Neural crest cell (in vitro differentiated cells): ENCODE measurements at regions not wholly inside any gene's neighbourhood (a gene's known extent, or its start where the extent isn't known, plus 50 kb on each side); places are given as distances from the start of the nearest gene placed in this dataset.

Source experiments
- DNase-seq: peaks from one replicate; pipeline ENCODE4 v3.0.0; 2021; ENCODE audit warnings: low read depth, mixed read lengths, low spot score
- H3K27ac Mint-ChIP-seq: one replicate; pipeline ENCODE4 v1.8.0; 2021; ENCODE audit warnings: mild to moderate bottlenecking, mixed read lengths; ENCODE audit not compliant: unreplicated experiment
- H3K27me3 Mint-ChIP-seq: 2 replicates; pipeline ENCODE4 v1.8.0; 2021; ENCODE audit warnings: low read depth, mild to moderate bottlenecking, mixed read lengths
- H3K36me3 Mint-ChIP-seq: 2 replicates; pipeline ENCODE4 v1.8.0; 2021; ENCODE audit warnings: low read depth, mild to moderate bottlenecking, mixed read lengths
- H3K4me1 Mint-ChIP-seq: 2 replicates; pipeline ENCODE4 v1.8.0; 2021; ENCODE audit warnings: mixed read lengths
- H3K4me3 Mint-ChIP-seq: one replicate; pipeline ENCODE4 v1.8.0; 2021; ENCODE audit warnings: mild to moderate bottlenecking, mixed read lengths
- H3K9me3 Mint-ChIP-seq: 2 replicates; pipeline ENCODE4 v1.8.0; 2021; ENCODE audit warnings: mixed read lengths
- TF ChIP-seq, protein P1 (sequence below): fragments of 200-600 bp; sonication (generic); conservative IDR thresholded peaks from 2 replicates; pipeline ENCODE4 v1.5.0; 2021; ENCODE audit warnings: antibody characterized with exemption, mild to moderate bottlenecking

DNA sequence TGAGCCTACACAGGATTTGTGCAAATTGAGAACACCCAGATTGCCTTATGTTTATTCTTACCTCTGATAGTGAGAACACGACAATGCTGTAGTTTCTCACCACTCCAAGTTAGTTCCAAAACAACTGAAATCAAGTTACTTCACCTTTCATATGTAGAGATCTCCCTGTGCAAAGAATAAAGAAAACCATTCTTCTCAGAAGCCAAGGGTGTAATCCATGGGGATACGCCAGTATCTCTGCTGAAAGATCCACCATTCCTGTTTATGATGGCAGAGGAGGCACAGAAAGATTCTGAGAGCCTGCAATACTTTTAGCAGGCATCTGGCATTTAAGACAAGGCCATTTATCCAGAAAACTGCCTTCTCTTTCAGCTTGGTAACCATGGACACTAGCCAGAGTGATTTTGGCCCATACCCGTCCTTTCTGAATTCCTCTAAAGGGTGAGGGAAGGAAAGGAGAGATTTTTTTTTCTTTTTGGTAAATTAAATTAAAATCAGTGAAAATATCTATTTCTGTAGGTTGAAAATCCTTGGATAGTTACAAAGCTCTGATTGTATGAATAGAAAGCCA lies 355.4 kb upstream of the FAR2 start:
- no peak overlapping the region for H3K4me3 Mint-ChIP-seq
- H3K9me3 Mint-ChIP-seq = peaks cover 11% of the 10 kb centered on the region
- H3K27ac Mint-ChIP-seq = no peak overlapping the region
- peaks cover 32% of the 10 kb centered on the region for H3K4me1 Mint-ChIP-seq
- H3K27me3 Mint-ChIP-seq = no peaks in the 10 kb centered on the region
- TF ChIP-seq, protein P1, sequence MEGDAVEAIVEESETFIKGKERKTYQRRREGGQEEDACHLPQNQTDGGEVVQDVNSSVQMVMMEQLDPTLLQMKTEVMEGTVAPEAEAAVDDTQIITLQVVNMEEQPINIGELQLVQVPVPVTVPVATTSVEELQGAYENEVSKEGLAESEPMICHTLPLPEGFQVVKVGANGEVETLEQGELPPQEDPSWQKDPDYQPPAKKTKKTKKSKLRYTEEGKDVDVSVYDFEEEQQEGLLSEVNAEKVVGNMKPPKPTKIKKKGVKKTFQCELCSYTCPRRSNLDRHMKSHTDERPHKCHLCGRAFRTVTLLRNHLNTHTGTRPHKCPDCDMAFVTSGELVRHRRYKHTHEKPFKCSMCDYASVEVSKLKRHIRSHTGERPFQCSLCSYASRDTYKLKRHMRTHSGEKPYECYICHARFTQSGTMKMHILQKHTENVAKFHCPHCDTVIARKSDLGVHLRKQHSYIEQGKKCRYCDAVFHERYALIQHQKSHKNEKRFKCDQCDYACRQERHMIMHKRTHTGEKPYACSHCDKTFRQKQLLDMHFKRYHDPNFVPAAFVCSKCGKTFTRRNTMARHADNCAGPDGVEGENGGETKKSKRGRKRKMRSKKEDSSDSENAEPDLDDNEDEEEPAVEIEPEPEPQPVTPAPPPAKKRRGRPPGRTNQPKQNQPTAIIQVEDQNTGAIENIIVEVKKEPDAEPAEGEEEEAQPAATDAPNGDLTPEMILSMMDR = no peak
- H3K36me3 Mint-ChIP-seq = peaks cover 8% of the 10 kb centered on the region
- no peak for DNase-seq

DNA sequence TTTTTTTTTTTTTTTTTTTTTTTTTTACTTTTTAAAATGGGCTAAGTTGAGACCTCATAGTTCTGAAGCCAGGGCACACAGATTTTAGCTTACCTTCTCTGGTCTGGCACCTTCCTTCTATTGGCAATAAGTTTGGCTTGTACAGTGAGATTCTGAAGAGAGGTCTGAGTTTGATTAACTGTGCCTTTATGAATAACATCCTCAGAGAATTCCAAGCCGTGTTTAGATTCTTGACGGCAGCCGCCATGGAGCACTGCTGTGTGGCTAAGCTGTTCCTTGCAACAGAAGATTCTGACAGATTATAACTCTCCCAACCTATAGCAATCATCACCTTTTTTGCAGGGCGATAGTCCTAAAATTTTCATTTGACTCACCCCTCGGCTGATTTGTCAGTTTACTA lies 354.9 kb upstream of the FAR2 start:
- peaks cover 11% of the 10 kb centered on the region for H3K9me3 Mint-ChIP-seq
- H3K4me1 Mint-ChIP-seq = peaks cover 32% of the 10 kb centered on the region
- peak overlapping the region; percentile 13 for H3K27ac Mint-ChIP-seq
- H3K4me3 Mint-ChIP-seq = no peak overlapping the region
- DNase-seq = no peak
- H3K27me3 Mint-ChIP-seq = no peaks in the 10 kb centered on the region
- peaks cover 8% of the 10 kb centered on the region for H3K36me3 Mint-ChIP-seq
- TF ChIP-seq, protein P1 = no peak

DNA sequence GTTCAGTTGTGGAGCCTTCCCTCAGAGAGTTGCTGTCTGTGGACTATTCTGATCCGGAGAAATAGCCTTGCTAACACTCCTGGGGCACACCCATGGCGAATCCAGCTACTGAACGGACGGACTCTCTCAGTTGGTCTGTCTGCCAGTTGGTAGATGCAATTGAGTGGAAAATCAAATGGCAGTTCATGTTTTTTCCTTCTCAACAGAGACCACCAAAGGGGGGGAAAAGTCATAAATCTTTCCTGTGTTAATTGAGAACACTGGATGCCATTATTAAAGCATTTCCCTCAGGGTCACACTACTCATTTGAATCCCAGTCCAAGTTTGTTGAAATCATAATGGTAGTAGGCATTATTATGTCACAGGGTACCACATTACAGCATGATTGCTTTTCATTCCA lies 354.3 kb upstream of the FAR2 start:
- no peak for DNase-seq
- Mint-ChIP-seq H3K4me1 (peaks cover 32% of the 10 kb centered on the region), H3K4me3 (no peak overlapping the region), H3K27me3 (no peaks in the 10 kb centered on the region), H3K36me3 (peaks cover 8% of the 10 kb centered on the region), H3K9me3 (peaks cover 11% of the 10 kb centered on the region), H3K27ac (peak overlapping the region; percentile 13)
- TF ChIP-seq, protein P1 = no peak

DNA sequence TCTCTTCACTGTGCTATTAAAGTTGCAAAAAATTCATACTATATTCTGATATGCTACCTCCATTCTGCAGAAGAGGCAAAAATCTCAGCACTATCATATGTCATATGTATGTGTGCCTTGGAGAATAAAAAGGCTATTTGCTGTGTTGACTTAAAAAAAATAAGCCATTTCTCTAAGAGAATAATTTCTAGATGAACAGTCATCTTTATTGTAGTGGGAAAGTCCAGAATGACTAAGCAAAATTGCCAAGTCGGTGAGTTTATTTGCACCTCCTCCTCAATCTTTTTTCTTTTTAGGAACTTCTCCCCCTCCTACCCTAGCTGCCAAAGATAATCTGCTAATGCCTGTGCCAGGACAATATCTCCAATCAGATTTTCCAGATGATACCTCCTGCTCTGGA lies 353.8 kb upstream of the FAR2 start:
- Mint-ChIP-seq H3K4me3 (no peak overlapping the region), H3K4me1 (peaks cover 32% of the 10 kb centered on the region), H3K27ac (no peak overlapping the region), H3K36me3 (peaks cover 8% of the 10 kb centered on the region), H3K27me3 (no peaks in the 10 kb centered on the region), H3K9me3 (peaks cover 11% of the 10 kb centered on the region)
- DNase-seq = no peak
- TF ChIP-seq, protein P1 = no peak

- H3K4me3 Mint-ChIP-seq = no peak overlapping the region
- no peak for DNase-seq
- H3K9me3 Mint-ChIP-seq = peaks cover 10% of the 10 kb centered on the region
- TF ChIP-seq, protein P1 = no peak
- peaks cover 10% of the 10 kb centered on the region for H3K4me1 Mint-ChIP-seq
- no peak overlapping the region for H3K27ac Mint-ChIP-seq
- no peaks in the 10 kb centered on the region for H3K27me3 Mint-ChIP-seq
- H3K36me3 Mint-ChIP-seq = peaks cover 5% of the 10 kb centered on the region
Observed at GRCh38 chr12:28799348-28799747, 349.7 kb upstream of the FAR2 start.
